LNCaP clone FGC (cell line): ENCODE measurements at regions not wholly inside any gene's neighbourhood (a gene's known extent, or its start where the extent isn't known, plus 50 kb on each side); places are given as distances from the start of the nearest gene placed in this dataset.

Experiments used
- DNase-seq: peaks from one replicate; pipeline ENCODE4 v3.0.0-alpha.2; 2011; ENCODE audit warnings: low read depth
- H3K4me3 ChIP-seq: 2 replicates; pipeline ENCODE4 v1.5.1; 2011; ENCODE audit warnings: mild to moderate bottlenecking, low read depth, low read length, control low read depth
- TF ChIP-seq, protein P1 (sequence below): IDR thresholded peaks from 2 replicates; pipeline ENCODE4 v1.5.1; 2012; ENCODE audit warnings: mild to moderate bottlenecking; ENCODE audit not compliant: control insufficient read depth, insufficient read depth; ENCODE audit errors: extremely low read depth

DNA sequence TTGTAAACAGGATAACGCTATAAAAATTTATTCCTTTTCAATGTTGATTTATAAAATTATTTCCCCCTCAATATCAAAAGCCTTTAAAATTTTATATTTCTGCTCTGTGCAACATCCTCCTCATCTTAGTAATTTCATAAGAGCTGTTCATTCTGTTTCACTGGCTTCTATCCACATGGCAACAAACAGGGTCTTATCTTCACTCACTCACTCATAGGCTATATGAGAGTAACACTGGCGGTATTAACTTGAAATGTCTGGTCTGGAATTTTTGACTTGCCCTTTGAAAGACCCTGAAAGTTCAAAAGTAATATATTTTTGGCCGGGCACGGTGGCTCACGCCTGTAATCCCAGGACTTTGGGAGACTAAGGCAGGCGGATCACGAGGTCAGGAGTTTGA is 77.4 kb upstream of the KRTAP11-1 start:
- H3K4me3 ChIP-seq = no peak overlapping the region
- TF ChIP-seq, protein P1, sequence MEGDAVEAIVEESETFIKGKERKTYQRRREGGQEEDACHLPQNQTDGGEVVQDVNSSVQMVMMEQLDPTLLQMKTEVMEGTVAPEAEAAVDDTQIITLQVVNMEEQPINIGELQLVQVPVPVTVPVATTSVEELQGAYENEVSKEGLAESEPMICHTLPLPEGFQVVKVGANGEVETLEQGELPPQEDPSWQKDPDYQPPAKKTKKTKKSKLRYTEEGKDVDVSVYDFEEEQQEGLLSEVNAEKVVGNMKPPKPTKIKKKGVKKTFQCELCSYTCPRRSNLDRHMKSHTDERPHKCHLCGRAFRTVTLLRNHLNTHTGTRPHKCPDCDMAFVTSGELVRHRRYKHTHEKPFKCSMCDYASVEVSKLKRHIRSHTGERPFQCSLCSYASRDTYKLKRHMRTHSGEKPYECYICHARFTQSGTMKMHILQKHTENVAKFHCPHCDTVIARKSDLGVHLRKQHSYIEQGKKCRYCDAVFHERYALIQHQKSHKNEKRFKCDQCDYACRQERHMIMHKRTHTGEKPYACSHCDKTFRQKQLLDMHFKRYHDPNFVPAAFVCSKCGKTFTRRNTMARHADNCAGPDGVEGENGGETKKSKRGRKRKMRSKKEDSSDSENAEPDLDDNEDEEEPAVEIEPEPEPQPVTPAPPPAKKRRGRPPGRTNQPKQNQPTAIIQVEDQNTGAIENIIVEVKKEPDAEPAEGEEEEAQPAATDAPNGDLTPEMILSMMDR = no peak
- DNase-seq = no peak

DNA sequence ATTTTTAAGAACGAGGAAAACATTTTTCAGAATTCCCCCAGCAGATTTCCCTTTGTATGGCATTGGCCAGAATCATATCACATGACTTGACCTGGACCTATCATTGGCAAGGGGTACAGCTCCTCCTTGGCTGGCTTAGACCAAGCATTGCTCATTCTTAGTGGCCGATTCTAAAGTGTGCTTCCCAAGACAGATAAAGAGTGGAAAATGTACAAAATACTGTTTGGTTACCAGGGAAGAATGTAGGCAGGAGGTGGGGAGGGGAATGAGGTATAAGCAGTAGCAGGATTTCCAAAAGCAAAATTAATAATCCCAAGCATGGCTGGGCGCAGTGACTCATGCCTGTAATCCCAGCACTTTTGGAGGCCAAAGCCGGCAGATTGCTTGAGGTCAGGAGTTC is 75.6 kb upstream of the KRTAP11-1 start:
- no peak for DNase-seq
- TF ChIP-seq, protein P1 = no peak
- no peak overlapping the region for H3K4me3 ChIP-seq

DNA sequence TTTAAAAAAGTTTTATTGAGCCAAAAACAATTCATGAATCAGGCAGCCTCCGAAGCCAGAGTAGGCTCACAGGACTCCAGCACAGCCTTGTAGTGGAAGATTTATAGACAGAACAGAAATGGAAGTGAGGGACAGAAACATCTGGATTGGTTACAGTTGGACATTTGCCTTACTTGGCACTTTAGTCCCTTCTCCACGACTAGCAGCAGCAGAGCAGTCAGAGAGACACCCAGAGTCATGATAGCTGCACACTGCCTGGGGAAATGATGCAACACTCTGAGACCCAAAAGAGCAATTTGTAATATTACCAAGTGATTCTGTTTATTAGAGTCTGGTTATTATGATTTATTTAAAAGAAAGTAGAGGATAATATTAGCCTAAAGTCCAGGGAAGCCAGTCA is 72.2 kb upstream of the KRTAP11-1 start:
- TF ChIP-seq, protein P1 = no peak
- no peak for DNase-seq
- H3K4me3 ChIP-seq = no peak overlapping the region

DNA sequence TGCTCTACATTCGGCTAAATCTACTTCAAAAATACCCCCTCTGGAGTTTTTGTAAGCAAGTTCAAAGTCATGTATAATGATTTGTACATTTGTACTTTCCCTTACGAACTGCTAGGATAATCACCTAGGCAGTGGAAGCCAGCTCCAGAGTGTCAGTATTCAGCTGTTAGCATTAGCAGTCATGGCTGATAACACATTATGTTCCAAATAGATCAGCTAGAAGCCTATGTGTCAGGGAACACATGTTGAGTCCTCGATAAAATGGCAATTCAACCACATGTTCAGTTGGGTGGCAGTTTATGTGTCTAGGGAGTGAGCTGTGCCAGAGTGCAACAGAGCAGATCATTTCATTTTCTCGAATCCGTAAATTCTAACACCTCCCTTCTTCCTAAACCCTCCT is 65.8 kb upstream of the KRTAP11-1 start:
- TF ChIP-seq, protein P1 = no peak
- no peak overlapping the region for H3K4me3 ChIP-seq
- no peak for DNase-seq

DNA sequence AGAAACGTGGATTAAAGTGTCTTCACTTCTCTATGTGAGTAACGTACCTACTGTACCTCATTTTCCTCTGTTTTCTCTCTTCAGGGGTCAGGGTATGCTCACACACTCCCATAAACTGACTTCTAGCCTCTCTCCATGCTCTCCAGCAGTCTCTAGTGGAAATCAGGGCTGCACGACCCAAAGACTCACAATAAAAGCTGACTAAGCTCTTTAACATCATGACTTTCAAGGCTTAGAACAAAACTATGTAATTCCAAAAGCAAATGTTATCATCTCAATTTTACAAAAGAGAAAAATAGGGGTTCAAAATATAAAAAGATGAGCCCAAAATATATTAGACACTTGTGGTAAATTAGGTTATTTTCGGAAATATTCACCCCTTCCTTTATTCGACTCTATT is 62.5 kb upstream of the KRTAP11-1 start:
- TF ChIP-seq, protein P1 = no peak
- no peak overlapping the region for H3K4me3 ChIP-seq
- no peak for DNase-seq

DNA sequence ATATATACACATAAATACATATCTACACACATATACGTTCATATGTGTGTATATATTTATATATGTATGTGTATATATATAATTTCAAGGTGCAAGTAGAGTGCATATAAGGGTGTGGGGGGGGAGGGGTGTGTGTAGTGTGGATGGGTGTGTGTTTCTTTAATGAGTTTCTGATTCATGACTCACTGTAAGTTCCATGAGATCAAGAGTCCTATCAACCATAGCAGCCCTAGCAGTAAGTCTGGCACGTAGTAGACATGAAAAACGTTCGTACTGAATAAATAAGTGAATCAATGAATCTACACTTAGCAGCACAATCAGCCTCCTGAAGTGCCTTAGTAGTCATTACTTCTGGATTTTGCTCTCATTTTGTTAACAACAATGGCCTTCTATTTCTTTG is 61.9 kb upstream of the KRTAP11-1 start:
- DNase-seq = no peak
- no peak overlapping the region for H3K4me3 ChIP-seq
- TF ChIP-seq, protein P1 = no peak

DNA sequence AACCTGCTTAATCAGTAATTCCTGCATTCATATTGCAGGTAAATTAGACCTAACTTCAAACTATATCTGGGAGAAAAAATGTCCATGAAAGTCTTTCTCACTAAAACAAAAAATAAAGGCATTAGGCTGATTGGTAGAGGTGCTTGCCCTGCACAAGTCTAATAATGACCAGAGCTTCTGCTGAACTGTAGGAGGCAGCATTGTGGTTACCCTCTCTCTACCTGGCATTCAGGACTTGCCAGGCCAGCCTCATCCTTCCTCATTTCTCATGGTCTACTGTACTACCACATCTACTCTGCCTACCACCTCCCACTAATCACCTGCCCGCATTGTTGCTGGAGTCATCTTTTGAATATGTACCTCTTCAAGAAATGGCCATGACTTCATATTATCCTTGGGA is 60.8 kb upstream of the KRTAP11-1 start:
- DNase-seq = no peak
- H3K4me3 ChIP-seq = no peak overlapping the region
- TF ChIP-seq, protein P1 = no peak
